ENCODE measurements at regions not wholly inside any gene's neighbourhood (a gene's known extent, or its start where the extent isn't known, plus 50 kb on each side); places are given as distances from the start of the nearest gene placed in this dataset.

DNA sequence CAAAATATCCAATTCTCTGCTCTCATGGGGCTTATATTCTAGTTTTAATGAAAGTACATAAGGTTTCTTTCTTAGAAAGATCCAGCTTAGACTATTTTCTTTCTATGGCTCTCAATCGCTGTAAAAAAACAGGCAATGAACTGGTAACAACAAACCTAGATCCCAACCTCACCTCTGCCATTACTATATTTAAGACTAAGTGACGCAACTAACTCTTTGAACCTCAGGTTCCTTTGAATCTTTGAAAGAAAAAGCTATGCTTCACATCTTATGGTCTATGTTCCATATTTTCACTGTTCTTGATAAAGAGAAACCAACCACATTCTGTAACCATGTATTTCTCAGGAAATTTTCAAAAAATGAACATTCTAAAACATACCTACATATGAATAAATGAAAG lies 88.5 kb downstream of the ELAPOR2 start:
- DNase-seq, result no peak

DNA sequence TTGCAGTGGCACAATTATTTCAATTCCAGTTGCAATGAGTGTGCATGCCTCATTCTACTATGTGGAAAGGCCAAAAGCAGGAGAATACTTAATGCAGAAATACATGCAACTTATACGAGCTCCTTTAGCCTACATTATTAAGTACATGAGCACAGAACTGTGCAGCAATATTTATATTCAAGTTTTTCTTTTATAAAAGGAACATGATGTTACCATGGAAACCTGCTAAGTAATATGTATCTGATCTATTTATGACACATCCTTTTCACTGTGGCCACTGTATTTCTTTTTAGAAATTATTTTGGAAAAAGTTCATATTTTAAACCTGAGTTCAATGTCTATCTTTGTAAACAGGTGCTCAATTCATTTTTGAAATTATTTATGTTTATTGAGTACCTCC lies 88.9 kb downstream of the ELAPOR2 start:
- no peak for DNase-seq

DNA sequence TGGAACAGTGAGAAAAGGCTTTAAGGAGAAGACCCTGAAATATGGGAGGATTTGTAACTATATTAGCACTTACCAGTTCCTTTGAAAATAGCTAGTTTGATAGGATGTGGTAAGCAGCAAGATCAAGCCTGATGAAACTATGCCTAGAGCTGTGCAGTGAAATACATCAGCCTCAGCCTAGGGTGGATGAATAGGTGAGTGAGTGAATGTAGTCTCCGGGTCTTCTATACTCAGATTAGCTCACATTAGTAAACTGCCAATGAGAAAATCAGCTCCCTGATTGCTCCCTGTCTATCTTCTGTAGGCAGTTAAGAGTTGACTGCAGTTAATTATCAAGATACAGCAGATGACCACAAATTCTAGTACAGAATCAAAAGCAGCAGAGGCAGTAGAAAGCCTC lies 89.6 kb downstream of the ELAPOR2 start:
- no peak for DNase-seq

DNA sequence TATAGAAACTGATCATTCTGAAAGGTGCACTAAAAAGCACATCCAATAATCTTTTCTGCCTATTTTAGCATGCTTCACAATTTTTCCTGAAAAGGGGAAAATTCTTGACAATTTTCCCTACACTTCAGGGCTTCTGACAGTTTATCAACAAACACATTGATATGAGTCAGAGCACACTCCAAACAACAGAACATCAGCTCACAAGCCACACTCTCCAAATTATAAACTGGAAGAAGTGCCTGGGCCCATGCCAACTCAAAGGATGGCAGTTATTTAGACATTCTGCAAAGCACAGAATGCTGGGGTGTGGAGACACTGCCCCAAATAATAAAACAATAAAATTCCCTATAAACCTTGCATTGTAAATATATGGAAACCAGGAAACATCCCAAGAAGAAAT lies 90.8 kb downstream of the ELAPOR2 start:
- DNase-seq, result no peak

- DNase-seq, result no peak
These were observed 92.5 kb downstream of the ELAPOR2 start for GRCh38 chr7:86966916-86967315.

- no peak for DNase-seq
These were observed 93.7 kb downstream of the ELAPOR2 start for GRCh38 chr7:86965727-86966120.

- no peak for DNase-seq
These were observed 94.3 kb downstream of the ELAPOR2 start for GRCh38 chr7:86964973-86965726.

DNA sequence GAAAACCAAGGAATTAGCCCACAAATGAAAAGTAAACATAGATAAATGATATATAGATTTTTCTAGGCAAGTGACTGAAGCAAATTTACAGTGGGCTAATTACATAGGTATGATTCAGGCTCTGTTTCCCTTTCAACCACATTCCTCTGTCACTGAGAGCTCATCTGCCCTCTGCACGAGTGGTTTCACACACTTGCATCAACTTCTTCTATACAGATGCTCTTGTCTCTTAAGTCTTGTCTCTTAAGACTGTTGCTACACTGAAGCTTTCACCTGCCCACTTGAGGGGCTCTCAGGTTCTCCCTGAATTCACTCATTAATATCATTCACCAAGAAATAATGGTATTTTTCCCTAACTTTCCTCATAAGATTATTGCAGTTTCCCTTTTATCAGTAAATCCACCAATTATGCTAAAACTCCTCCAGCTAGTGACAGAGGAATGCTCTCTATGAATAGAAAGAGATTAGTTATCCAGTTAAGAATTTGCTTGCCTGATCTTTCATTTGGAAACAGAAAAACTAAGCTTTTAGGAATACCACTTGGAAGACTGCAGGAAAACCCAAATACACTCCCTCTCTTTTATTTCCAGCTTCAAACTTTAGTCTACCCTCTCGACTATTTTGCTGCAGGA lies 95.7 kb downstream of the ELAPOR2 start:
- DNase-seq, result no peak

DNA sequence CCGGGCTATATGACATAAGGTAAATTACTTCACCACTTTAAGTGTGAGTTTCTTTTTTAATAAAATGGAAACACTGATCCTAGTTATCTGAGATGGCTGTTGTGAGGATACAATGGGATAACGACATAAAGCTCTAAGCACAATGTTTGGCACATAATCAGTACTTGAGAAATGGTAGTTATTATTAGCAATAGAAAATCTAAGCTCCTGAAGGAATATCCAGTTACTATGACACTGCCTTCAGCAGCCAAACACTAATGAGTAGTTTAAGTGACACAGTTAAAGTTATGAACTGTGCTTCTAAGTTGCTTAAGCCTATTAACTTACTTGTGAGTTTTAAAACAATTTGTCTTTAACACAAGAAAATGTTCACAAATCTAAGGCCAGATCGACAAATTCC lies 96.8 kb downstream of the ELAPOR2 start:
- no peak for DNase-seq

- no peak for DNase-seq
These were observed 97.8 kb downstream of the ELAPOR2 start for GRCh38 chr7:86961686-86962085.

- no peak for DNase-seq
These were observed 101.1 kb downstream of the ELAPOR2 start for GRCh38 chr7:86958380-86958779.

DNA sequence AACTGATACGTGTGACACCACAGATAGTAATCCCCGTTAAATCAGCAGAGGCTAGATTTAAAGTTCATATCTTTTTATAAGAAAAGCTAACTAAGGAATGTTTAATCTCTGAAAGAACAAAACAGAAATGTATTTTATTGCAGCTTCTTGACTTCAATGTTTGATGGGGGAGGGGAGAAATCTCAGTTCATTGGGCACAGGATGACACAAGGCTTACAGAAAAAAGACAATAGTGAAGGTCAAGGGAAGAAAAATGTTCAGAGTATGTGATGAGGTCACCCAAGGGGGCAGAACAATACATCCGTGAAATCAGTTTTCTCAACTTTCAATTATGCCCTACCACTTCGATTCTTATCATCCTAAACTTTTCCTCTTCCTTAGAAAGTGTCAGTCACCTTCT lies 102.9 kb downstream of the ELAPOR2 start:
- DNase-seq, result no peak

- no peak for DNase-seq
These were observed 103.5 kb downstream of the ELAPOR2 start for GRCh38 chr7:86955895-86956503.

DNA sequence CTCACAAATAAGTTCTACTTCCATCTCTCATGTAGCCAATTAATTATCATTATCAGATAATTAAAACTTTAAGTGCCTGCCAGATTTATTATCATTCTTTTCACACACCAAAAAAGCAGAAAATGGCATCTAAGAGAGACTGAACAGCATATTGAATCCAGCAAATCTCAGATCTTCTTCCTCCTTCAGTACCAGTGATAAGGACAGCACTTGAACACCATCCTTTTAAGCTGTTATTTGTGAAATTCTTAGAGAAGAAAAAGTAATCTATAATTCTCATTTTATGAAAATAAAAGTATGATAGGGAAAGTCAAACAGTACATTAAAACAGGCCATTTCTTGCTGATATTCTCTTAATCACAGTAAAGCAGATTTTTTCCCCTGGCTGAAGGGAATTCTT lies 104.5 kb downstream of the ELAPOR2 start:
- no peak for DNase-seq

DNA sequence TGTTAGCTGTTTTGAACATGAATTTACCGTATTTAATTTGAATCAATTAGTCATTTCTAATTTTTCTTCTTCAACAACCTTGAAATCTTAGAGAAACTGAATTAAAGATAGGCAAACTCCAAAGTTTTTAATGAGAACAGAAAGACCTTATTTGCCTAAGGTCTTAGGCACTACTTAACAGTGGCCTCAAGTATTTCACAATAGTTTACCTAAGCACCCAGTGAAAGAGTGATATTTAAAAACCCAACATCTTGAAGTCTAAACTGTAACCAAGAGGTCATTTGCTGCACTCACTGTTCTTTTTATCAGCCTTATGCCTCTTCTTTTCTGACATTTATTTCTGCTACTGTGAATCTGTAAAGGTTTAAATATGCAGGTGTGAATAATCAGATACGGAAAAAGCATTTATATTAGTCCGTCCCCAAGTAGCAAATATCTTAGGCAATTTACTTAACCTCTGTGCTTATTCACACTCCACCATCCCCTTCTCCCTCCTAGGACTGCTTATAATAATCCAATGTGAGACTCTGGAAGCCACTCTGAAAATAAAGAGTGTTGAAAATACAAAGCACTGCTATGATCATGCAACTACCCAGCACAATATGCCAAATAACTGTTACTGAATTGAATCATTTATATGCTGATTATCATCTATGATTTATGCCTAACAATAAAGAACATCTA lies 105.7 kb downstream of the ELAPOR2 start:
- DNase-seq, result no peak

- DNase-seq, result no peak
These were observed 106.2 kb downstream of the ELAPOR2 start for GRCh38 chr7:86953219-86953618.

DNA sequence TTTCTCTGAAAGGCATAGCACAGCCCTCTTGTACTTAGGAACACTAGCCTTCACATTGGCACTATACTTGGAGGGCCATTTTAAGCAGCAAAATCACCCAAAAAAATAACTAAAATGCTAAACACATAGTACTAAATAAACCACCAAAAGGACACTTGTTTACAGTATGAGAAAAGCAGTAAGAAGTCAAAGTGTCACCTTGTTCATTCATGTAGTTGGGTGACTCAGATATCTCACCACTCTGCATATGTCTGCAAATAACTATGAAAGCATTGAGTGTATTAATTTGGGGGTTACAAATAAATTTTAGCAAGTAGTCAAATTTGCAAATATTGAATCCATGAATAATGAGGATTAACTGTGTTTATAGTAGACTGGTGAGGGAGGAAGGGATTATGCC lies 107.6 kb downstream of the ELAPOR2 start:
- no peak for DNase-seq

- DNase-seq, result no peak
These were observed 108.5 kb downstream of the ELAPOR2 start for GRCh38 chr7:86950944-86951343.

GRCh38 chr7:86950360-86950759 lies 109.1 kb downstream of the ELAPOR2 start:
- no peak for DNase-seq

DNA sequence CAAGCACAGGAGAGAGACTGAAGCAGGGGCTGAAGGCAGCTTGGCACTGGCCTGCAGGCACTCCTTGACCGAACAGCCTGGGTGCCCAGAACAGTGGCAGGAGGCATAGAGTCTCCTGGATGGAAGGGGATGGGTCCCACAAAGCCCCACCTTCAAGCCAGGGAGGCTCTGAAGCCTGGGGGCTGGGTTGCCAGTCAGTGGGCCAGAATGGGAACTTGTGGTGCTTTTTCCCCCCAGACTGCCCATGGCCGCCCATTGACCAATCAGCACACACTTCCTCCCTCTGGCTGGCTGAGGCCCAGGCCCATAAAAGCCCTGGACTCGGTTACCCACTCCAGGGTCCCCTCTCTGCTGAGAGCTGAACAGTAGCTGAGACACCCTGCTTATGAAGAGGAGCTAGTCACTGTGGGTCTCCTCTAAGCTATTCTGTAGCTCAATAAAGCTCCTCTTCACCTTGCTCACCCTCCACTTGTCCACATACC lies 109.6 kb downstream of the ELAPOR2 start:
- DNase-seq, result no peak

- DNase-seq, result no peak
These were observed 110.2 kb downstream of the ELAPOR2 start for GRCh38 chr7:86949052-86949778.

GRCh38 chr7:86947929-86948328 lies 111.5 kb downstream of the ELAPOR2 start:
- DNase-seq, result no peak

DNA sequence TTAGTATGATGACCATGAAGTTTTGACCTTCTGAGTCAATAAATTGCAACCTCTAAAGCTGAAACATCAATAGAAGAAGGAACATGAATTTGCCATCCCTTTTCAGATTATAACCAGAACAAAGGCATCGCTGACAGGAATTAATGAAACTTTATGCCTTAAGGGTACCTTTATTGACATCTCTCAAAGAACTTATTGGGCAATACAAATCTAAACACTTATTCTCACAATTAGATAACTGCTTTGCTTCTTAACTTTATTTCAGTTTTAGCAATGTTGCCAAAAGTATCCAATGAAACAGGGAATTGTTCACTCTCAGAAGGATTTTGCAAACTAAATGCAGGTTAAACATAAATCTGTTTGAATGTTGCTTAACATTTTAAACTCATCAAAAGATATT lies 116.0 kb downstream of the ELAPOR2 start:
- no peak for DNase-seq

All from activated CD4-positive, CD25-positive, alpha-beta regulatory T cell (primary cell).